ENCODE measurements at regions not wholly inside any gene's neighbourhood (a gene's known extent, or its start where the extent isn't known, plus 50 kb on each side); places are given as distances from the start of the nearest gene placed in this dataset.

DNA sequence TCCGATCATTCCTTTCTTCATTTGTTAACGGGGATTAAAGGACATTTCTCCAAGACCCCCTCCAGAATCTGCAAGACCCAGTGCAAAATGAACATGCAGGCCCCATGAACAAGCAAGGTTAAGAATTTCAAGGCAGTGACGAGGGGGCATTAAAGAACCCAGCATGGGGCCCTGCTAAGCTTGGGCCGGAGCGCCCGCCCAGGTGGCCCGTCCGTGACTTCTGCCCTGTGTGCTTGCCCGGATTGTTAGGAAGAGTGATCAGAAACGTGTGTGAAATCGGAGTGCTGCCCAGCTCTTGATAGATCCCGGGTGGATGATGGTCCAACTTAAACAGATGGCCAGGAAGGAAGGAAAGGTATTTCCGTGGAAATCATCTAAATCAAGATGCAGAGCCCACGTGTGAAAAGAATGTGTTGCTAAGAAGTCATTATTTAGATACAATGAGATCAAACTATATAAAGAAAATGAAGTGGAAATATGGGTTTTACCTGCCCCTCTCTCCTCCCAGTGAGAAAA is 213.6 kb downstream of the KLF6 start:
- TF ChIP-seq EZH2phosphoT487 (IDR thresholded peaks at IDR 0.05; ENCODE audit: borderline replicate concordance, low read length) (no peak), EZH2 (IDR thresholded peaks at IDR 0.05; ENCODE audit: low read length, unreplicated experiment) (no peak)
- TF ChIP-seq, protein P1, sequence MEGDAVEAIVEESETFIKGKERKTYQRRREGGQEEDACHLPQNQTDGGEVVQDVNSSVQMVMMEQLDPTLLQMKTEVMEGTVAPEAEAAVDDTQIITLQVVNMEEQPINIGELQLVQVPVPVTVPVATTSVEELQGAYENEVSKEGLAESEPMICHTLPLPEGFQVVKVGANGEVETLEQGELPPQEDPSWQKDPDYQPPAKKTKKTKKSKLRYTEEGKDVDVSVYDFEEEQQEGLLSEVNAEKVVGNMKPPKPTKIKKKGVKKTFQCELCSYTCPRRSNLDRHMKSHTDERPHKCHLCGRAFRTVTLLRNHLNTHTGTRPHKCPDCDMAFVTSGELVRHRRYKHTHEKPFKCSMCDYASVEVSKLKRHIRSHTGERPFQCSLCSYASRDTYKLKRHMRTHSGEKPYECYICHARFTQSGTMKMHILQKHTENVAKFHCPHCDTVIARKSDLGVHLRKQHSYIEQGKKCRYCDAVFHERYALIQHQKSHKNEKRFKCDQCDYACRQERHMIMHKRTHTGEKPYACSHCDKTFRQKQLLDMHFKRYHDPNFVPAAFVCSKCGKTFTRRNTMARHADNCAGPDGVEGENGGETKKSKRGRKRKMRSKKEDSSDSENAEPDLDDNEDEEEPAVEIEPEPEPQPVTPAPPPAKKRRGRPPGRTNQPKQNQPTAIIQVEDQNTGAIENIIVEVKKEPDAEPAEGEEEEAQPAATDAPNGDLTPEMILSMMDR (conservative IDR thresholded peaks at IDR 0.05; ENCODE audit: low read depth, low read length): no peak

Data from PC-3 (cell line).